ENCODE measurements at regions not wholly inside any gene's neighbourhood (a gene's known extent, or its start where the extent isn't known, plus 50 kb on each side); places are given as distances from the start of the nearest gene placed in this dataset.

GRCh38 chr5:142459209-142459608, 134.4 kb upstream of the SPRY4 start:
- Histone ChIP-seq H3K4me1 (ENCODE audit: control insufficient read depth in 1 of 2, insufficient read depth in 2 of 2, low read length in 2 of 2) (no peaks in the 10 kb centered on the region), H3K9ac (ENCODE audit: low read depth in 1 of 2, low read length in 2 of 2) (no peak overlapping the region), H3K4me3 (ENCODE audit: low read depth in 1 of 2, low read length in 2 of 2) (no peak overlapping the region), H3K36me3 (ENCODE audit: control insufficient read depth in 1 of 2, insufficient read depth in 2 of 2, low read length in 2 of 2) (no peaks in the 10 kb centered on the region), H3K27ac (ENCODE audit: low read depth, low read length) (no peak overlapping the region), H3K9me3 (ENCODE audit: control insufficient read depth in 1 of 2, low read length in 2 of 2) (no peaks in the 10 kb centered on the region), H3K27me3 (ENCODE audit: control insufficient read depth in 1 of 2, insufficient read depth in 2 of 2, low read length in 2 of 2) (no peaks in the 10 kb centered on the region)

GRCh38 chr5:142455856-142456255, 131.0 kb upstream of the SPRY4 start:
- no peaks in the 10 kb centered on the region for H3K36me3 ChIP-seq (ENCODE audit: control insufficient read depth in 1 of 2, insufficient read depth in 2 of 2, low read length in 2 of 2)
- no peak overlapping the region for H3K4me3 ChIP-seq (ENCODE audit: low read depth in 1 of 2, low read length in 2 of 2)
- no peak overlapping the region for H3K9ac ChIP-seq (ENCODE audit: low read depth in 1 of 2, low read length in 2 of 2)
- H3K9me3 ChIP-seq (ENCODE audit: control insufficient read depth in 1 of 2, low read length in 2 of 2), result no peaks in the 10 kb centered on the region
- no peak overlapping the region for H3K27ac ChIP-seq (ENCODE audit: low read depth, low read length)
- no peaks in the 10 kb centered on the region for H3K4me1 ChIP-seq (ENCODE audit: control insufficient read depth in 1 of 2, insufficient read depth in 2 of 2, low read length in 2 of 2)
- no peaks in the 10 kb centered on the region for H3K27me3 ChIP-seq (ENCODE audit: control insufficient read depth in 1 of 2, insufficient read depth in 2 of 2, low read length in 2 of 2)

GRCh38 chr5:142453932-142454331, 129.1 kb upstream of the SPRY4 start:
- Histone ChIP-seq H3K36me3 (ENCODE audit: control insufficient read depth in 1 of 2, insufficient read depth in 2 of 2, low read length in 2 of 2) (no peaks in the 10 kb centered on the region), H3K9me3 (ENCODE audit: control insufficient read depth in 1 of 2, low read length in 2 of 2) (peaks cover 0 to 3% of the 10 kb centered on the region in 2 donors), H3K27me3 (ENCODE audit: control insufficient read depth in 1 of 2, insufficient read depth in 2 of 2, low read length in 2 of 2) (no peaks in the 10 kb centered on the region), H3K27ac (ENCODE audit: low read depth, low read length) (no peak overlapping the region), H3K4me1 (ENCODE audit: control insufficient read depth in 1 of 2, insufficient read depth in 2 of 2, low read length in 2 of 2) (no peaks in the 10 kb centered on the region), H3K9ac (ENCODE audit: low read depth in 1 of 2, low read length in 2 of 2) (no peak overlapping the region), H3K4me3 (ENCODE audit: low read depth in 1 of 2, low read length in 2 of 2) (no peak overlapping the region)

GRCh38 chr5:142450419-142450818, 125.6 kb upstream of the SPRY4 start:
- Histone ChIP-seq H3K9me3 (ENCODE audit: control insufficient read depth in 1 of 2, low read length in 2 of 2) (peaks cover 0 to 3% of the 10 kb centered on the region in 2 donors), H3K4me3 (ENCODE audit: low read depth in 1 of 2, low read length in 2 of 2) (no peak overlapping the region), H3K27ac (ENCODE audit: low read depth, low read length) (no peak overlapping the region), H3K27me3 (ENCODE audit: control insufficient read depth in 1 of 2, insufficient read depth in 2 of 2, low read length in 2 of 2) (no peaks in the 10 kb centered on the region), H3K4me1 (ENCODE audit: control insufficient read depth in 1 of 2, insufficient read depth in 2 of 2, low read length in 2 of 2) (no peaks in the 10 kb centered on the region), H3K9ac (ENCODE audit: low read depth in 1 of 2, low read length in 2 of 2) (no peak overlapping the region), H3K36me3 (ENCODE audit: control insufficient read depth in 1 of 2, insufficient read depth in 2 of 2, low read length in 2 of 2) (no peaks in the 10 kb centered on the region)

- no peaks in the 10 kb centered on the region for H3K36me3 ChIP-seq (ENCODE audit: control insufficient read depth in 1 of 2, insufficient read depth in 2 of 2, low read length in 2 of 2)
- H3K27me3 ChIP-seq (ENCODE audit: control insufficient read depth in 1 of 2, insufficient read depth in 2 of 2, low read length in 2 of 2), result no peaks in the 10 kb centered on the region
- peaks cover 0 to 3% of the 10 kb centered on the region in 2 donors for H3K9me3 ChIP-seq (ENCODE audit: control insufficient read depth in 1 of 2, low read length in 2 of 2)
- no peak overlapping the region for H3K4me3 ChIP-seq (ENCODE audit: low read depth in 1 of 2, low read length in 2 of 2)
- no peak overlapping the region for H3K27ac ChIP-seq (ENCODE audit: low read depth, low read length)
- no peaks in the 10 kb centered on the region for H3K4me1 ChIP-seq (ENCODE audit: control insufficient read depth in 1 of 2, insufficient read depth in 2 of 2, low read length in 2 of 2)
- H3K9ac ChIP-seq (ENCODE audit: low read depth in 1 of 2, low read length in 2 of 2), result no peak overlapping the region
Observed at GRCh38 chr5:142447887-142448286, 123.1 kb upstream of the SPRY4 start.

- Histone ChIP-seq H3K36me3 (ENCODE audit: control insufficient read depth in 1 of 2, insufficient read depth in 2 of 2, low read length in 2 of 2) (no peaks in the 10 kb centered on the region), H3K9me3 (ENCODE audit: control insufficient read depth in 1 of 2, low read length in 2 of 2) (peaks cover 0 to 3% of the 10 kb centered on the region in 2 donors), H3K9ac (ENCODE audit: low read depth in 1 of 2, low read length in 2 of 2) (no peak overlapping the region), H3K4me1 (ENCODE audit: control insufficient read depth in 1 of 2, insufficient read depth in 2 of 2, low read length in 2 of 2) (no peaks in the 10 kb centered on the region), H3K27ac (ENCODE audit: low read depth, low read length) (no peak overlapping the region), H3K27me3 (ENCODE audit: control insufficient read depth in 1 of 2, insufficient read depth in 2 of 2, low read length in 2 of 2) (no peaks in the 10 kb centered on the region), H3K4me3 (ENCODE audit: low read depth in 1 of 2, low read length in 2 of 2) (no peak overlapping the region)
Observed at GRCh38 chr5:142446960-142447279, 122.1 kb upstream of the SPRY4 start.

GRCh38 chr5:142446131-142446959, 121.5 kb upstream of the SPRY4 start:
- Histone ChIP-seq H3K4me3 (ENCODE audit: low read depth in 1 of 2, low read length in 2 of 2) (no peak overlapping the region), H3K27me3 (ENCODE audit: control insufficient read depth in 1 of 2, insufficient read depth in 2 of 2, low read length in 2 of 2) (no peaks in the 10 kb centered on the region), H3K9ac (ENCODE audit: low read depth in 1 of 2, low read length in 2 of 2) (no peak overlapping the region), H3K9me3 (ENCODE audit: control insufficient read depth in 1 of 2, low read length in 2 of 2) (peaks cover 0 to 3% of the 10 kb centered on the region in 2 donors), H3K36me3 (ENCODE audit: control insufficient read depth in 1 of 2, insufficient read depth in 2 of 2, low read length in 2 of 2) (no peaks in the 10 kb centered on the region), H3K4me1 (ENCODE audit: control insufficient read depth in 1 of 2, insufficient read depth in 2 of 2, low read length in 2 of 2) (peaks cover 0 to 5% of the 10 kb centered on the region in 2 donors), H3K27ac (ENCODE audit: low read depth, low read length) (no peak overlapping the region)

- Histone ChIP-seq H3K9me3 (ENCODE audit: control insufficient read depth in 1 of 2, low read length in 2 of 2) (no peaks in the 10 kb centered on the region), H3K27ac (ENCODE audit: low read depth, low read length) (no peak overlapping the region), H3K9ac (ENCODE audit: low read depth in 1 of 2, low read length in 2 of 2) (no peak overlapping the region), H3K4me3 (ENCODE audit: low read depth in 1 of 2, low read length in 2 of 2) (no peak overlapping the region), H3K4me1 (ENCODE audit: control insufficient read depth in 1 of 2, insufficient read depth in 2 of 2, low read length in 2 of 2) (peaks cover 0 to 5% of the 10 kb centered on the region in 2 donors), H3K27me3 (ENCODE audit: control insufficient read depth in 1 of 2, insufficient read depth in 2 of 2, low read length in 2 of 2) (no peaks in the 10 kb centered on the region), H3K36me3 (ENCODE audit: control insufficient read depth in 1 of 2, insufficient read depth in 2 of 2, low read length in 2 of 2) (no peaks in the 10 kb centered on the region)
Observed at GRCh38 chr5:142445266-142445665, 120.4 kb upstream of the SPRY4 start.

- H3K9ac ChIP-seq (ENCODE audit: low read depth in 1 of 2, low read length in 2 of 2), result no peak overlapping the region
- H3K27me3 ChIP-seq (ENCODE audit: control insufficient read depth in 1 of 2, insufficient read depth in 2 of 2, low read length in 2 of 2), result no peaks in the 10 kb centered on the region
- H3K27ac ChIP-seq (ENCODE audit: low read depth, low read length), result no peak overlapping the region
- H3K9me3 ChIP-seq (ENCODE audit: control insufficient read depth in 1 of 2, low read length in 2 of 2), result no peaks in the 10 kb centered on the region
- no peak overlapping the region for H3K4me3 ChIP-seq (ENCODE audit: low read depth in 1 of 2, low read length in 2 of 2)
- no peaks in the 10 kb centered on the region for H3K36me3 ChIP-seq (ENCODE audit: control insufficient read depth in 1 of 2, insufficient read depth in 2 of 2, low read length in 2 of 2)
- peaks cover 0 to 5% of the 10 kb centered on the region in 2 donors for H3K4me1 ChIP-seq (ENCODE audit: control insufficient read depth in 1 of 2, insufficient read depth in 2 of 2, low read length in 2 of 2)
Observed at GRCh38 chr5:142441616-142442015, 116.8 kb upstream of the SPRY4 start.

- Histone ChIP-seq H3K36me3 (ENCODE audit: control insufficient read depth in 1 of 2, insufficient read depth in 2 of 2, low read length in 2 of 2) (no peaks in the 10 kb centered on the region), H3K27ac (ENCODE audit: low read depth, low read length) (no peak overlapping the region), H3K4me1 (ENCODE audit: control insufficient read depth in 1 of 2, insufficient read depth in 2 of 2, low read length in 2 of 2) (peaks cover 0 to 5% of the 10 kb centered on the region in 2 donors), H3K9me3 (ENCODE audit: control insufficient read depth in 1 of 2, low read length in 2 of 2) (no peaks in the 10 kb centered on the region), H3K4me3 (ENCODE audit: low read depth in 1 of 2, low read length in 2 of 2) (no peak overlapping the region), H3K27me3 (ENCODE audit: control insufficient read depth in 1 of 2, insufficient read depth in 2 of 2, low read length in 2 of 2) (no peaks in the 10 kb centered on the region), H3K9ac (ENCODE audit: low read depth in 1 of 2, low read length in 2 of 2) (no peak overlapping the region)
Observed at GRCh38 chr5:142439207-142439860, 114.5 kb upstream of the SPRY4 start.

All from duodenal mucosa (tissue), 2 donors.